Fibroblast of lung (primary cell): ENCODE measurements at regions not wholly inside any gene's neighbourhood (a gene's known extent, or its start where the extent isn't known, plus 50 kb on each side); places are given as distances from the start of the nearest gene placed in this dataset.

Experiments
- DNase-seq, 2 donors: peaks; one replicate each; pipeline versions ENCODE4 v3.0.0 to v3.0.0-alpha.2; 2010; ENCODE audit warnings: low read depth in 2 of 2
- H2AFZ ChIP-seq: 2 replicates; pipeline ENCODE4 v1.5.1; 2012; ENCODE audit warnings: low read length, control low read depth, inconsistent platforms
- H3K27ac ChIP-seq: 2 replicates; pipeline ENCODE4 v1.5.1; 2011; ENCODE audit warnings: low read length, control low read depth; ENCODE audit not compliant: insufficient read depth
- H3K27me3 ChIP-seq: 2 replicates; pipeline ENCODE4 v1.5.1; 2011; ENCODE audit warnings: mild to moderate bottlenecking, low read length; ENCODE audit not compliant: control insufficient read depth, insufficient read depth
- H3K36me3 ChIP-seq: 2 replicates; pipeline ENCODE4 v1.5.1; 2011; ENCODE audit warnings: low read length; ENCODE audit not compliant: control insufficient read depth, insufficient read depth
- H3K4me1 ChIP-seq: 2 replicates; pipeline ENCODE4 v1.5.1; 2011; ENCODE audit warnings: low read length; ENCODE audit not compliant: control insufficient read depth, insufficient read depth; ENCODE audit errors: extremely low read depth
- H3K4me2 ChIP-seq: 2 replicates; pipeline ENCODE4 v1.5.1; 2011; ENCODE audit warnings: low read length, control low read depth; ENCODE audit not compliant: insufficient read depth; ENCODE audit errors: extremely low read depth
- H3K4me3 ChIP-seq, 4 experiments: fragments of 200-600 bp in 1 of 4; sonication (generic) in 1 of 4; replicated peaks in 1 of 4; 2 replicates each; pipeline ENCODE4 v1.5.1; 2011 to 2016; ENCODE audit warnings: low read length in 4 of 4, low read depth in 3 of 4, mild to moderate bottlenecking in 3 of 4, control low read depth in 2 of 4, inconsistent platforms in 1 of 4, mixed read lengths in 1 of 4; ENCODE audit not compliant: insufficient read depth in 1 of 4; ENCODE audit errors: control extremely low read depth in 1 of 4
- H3K79me2 ChIP-seq: 2 replicates; pipeline ENCODE4 v1.5.1; 2012; ENCODE audit warnings: mild to moderate bottlenecking, low read length, inconsistent platforms; ENCODE audit not compliant: control insufficient read depth, insufficient read depth
- H3K9ac ChIP-seq: 2 replicates; pipeline ENCODE4 v1.5.1; 2011; ENCODE audit warnings: mild to moderate bottlenecking, low read length, control low read depth; ENCODE audit not compliant: insufficient read depth
- H3K9me3 ChIP-seq: 2 replicates; pipeline ENCODE4 v1.5.1; 2012; ENCODE audit warnings: low read depth, low read length; ENCODE audit not compliant: control insufficient read depth, insufficient read depth
- H4K20me1 ChIP-seq: 2 replicates; pipeline ENCODE4 v1.5.1; 2011; ENCODE audit warnings: low read length; ENCODE audit not compliant: control insufficient read depth, insufficient read depth; ENCODE audit errors: extremely low read depth
- CTCF ChIP-seq, 2 donors: IDR thresholded peaks in 1 of 2; conservative IDR thresholded peaks in 1 of 2; 1 replicate in 1 of 2; 2 replicates in 1 of 2; pipeline ENCODE4 v1.5.1; 2011 to 2012; ENCODE audit warnings: low read length in 2 of 2, control low read depth in 1 of 2, inconsistent platforms in 1 of 2, low read depth in 1 of 2, mild to moderate bottlenecking in 1 of 2
- EZH2 ChIP-seq: IDR thresholded peaks from 2 replicates; pipeline ENCODE4 v1.5.1; 2012; ENCODE audit warnings: low read length, control low read depth, mild to moderate bottlenecking; ENCODE audit errors: missing control alignments

GRCh38 chr11:105388006-105388405 lies 221.9 kb upstream of the GRIA4 start:
- H3K79me2 ChIP-seq, result no peaks in the 10 kb centered on the region
- no peak overlapping the region for H3K4me2 ChIP-seq
- no peak overlapping the region for H3K9ac ChIP-seq
- H3K27me3 ChIP-seq, result no peaks in the 10 kb centered on the region
- H3K9me3 ChIP-seq, result no peaks in the 10 kb centered on the region
- no peak for DNase-seq
- H3K36me3 ChIP-seq, result no peaks in the 10 kb centered on the region
- H3K4me3 ChIP-seq, result no peak overlapping the region
- H3K27ac ChIP-seq, result no peak overlapping the region
- no peak for TF ChIP-seq EZH2
- no peak for TF ChIP-seq CTCF (conservative IDR thresholded peaks at IDR 0.05 in 1 of 2, IDR thresholded peaks at IDR 0.05 in 1 of 2; ENCODE audit: low read depth in 1 of 2, low read length in 2 of 2)
- no peak overlapping the region for H2AFZ ChIP-seq
- no peaks in the 10 kb centered on the region for H3K4me1 ChIP-seq
- no peaks in the 10 kb centered on the region for H4K20me1 ChIP-seq

- Histone ChIP-seq H2AFZ (no peak overlapping the region), H3K27me3 (no peaks in the 10 kb centered on the region), H3K27ac (no peak overlapping the region), H3K9ac (no peak overlapping the region), H4K20me1 (no peaks in the 10 kb centered on the region), H3K36me3 (no peaks in the 10 kb centered on the region), H3K9me3 (no peaks in the 10 kb centered on the region), H3K4me2 (no peak overlapping the region), H3K79me2 (no peaks in the 10 kb centered on the region), H3K4me1 (no peaks in the 10 kb centered on the region), H3K4me3 (no peak overlapping the region)
- TF ChIP-seq CTCF (conservative IDR thresholded peaks at IDR 0.05 in 1 of 2, IDR thresholded peaks at IDR 0.05 in 1 of 2; ENCODE audit: low read depth in 1 of 2, low read length in 2 of 2), result no peak
- DNase-seq, result no peak
These were observed 227.9 kb upstream of the GRIA4 start for GRCh38 chr11:105381941-105382340.

GRCh38 chr11:105377870-105378269 lies 232.0 kb upstream of the GRIA4 start:
- Histone ChIP-seq H3K9me3 (no peaks in the 10 kb centered on the region), H3K4me3 (no peak overlapping the region), H3K4me2 (no peak overlapping the region), H3K79me2 (no peaks in the 10 kb centered on the region), H3K27ac (no peak overlapping the region), H4K20me1 (no peaks in the 10 kb centered on the region), H2AFZ (no peak overlapping the region), H3K9ac (no peak overlapping the region), H3K36me3 (no peaks in the 10 kb centered on the region), H3K4me1 (no peaks in the 10 kb centered on the region), H3K27me3 (no peaks in the 10 kb centered on the region)
- no peak for TF ChIP-seq EZH2
- TF ChIP-seq CTCF (conservative IDR thresholded peaks at IDR 0.05 in 1 of 2, IDR thresholded peaks at IDR 0.05 in 1 of 2; ENCODE audit: low read depth in 1 of 2, low read length in 2 of 2), result no peak
- no peak for DNase-seq
